GM19395 (cell line): ENCODE measurements at regions not wholly inside any gene's neighbourhood (a gene's known extent, or its start where the extent isn't known, plus 50 kb on each side); places are given as distances from the start of the nearest gene placed in this dataset.
A peak's percentile ranks its signal among the peaks of the same experiment; 100 is the strongest.

Experiments used
- ATAC-seq: cut with Tn5 transposase; IDR thresholded peaks from one replicate; pipeline ENCODE4 v1.9.1; 2021; ENCODE audit warnings: mild to moderate bottlenecking, moderate library complexity; ENCODE audit not compliant: unreplicated experiment

- ATAC-seq, result no peak
These were observed 50.5 kb upstream of the PRDM1 start for GRCh38 chr6:106035655-106036054.

- no peak for ATAC-seq
These were observed 52.3 kb upstream of the PRDM1 start for GRCh38 chr6:106033806-106034205.

GRCh38 chr6:106027758-106028157, 58.4 kb upstream of the PRDM1 start:
- ATAC-seq, result no peak

- ATAC-seq, result no peak
These were observed 59.1 kb upstream of the PRDM1 start for GRCh38 chr6:106026748-106027715.

- no peak for ATAC-seq
These were observed 60.5 kb upstream of the PRDM1 start for GRCh38 chr6:106025655-106026054.

GRCh38 chr6:106022801-106023200, 63.3 kb upstream of the PRDM1 start:
- ATAC-seq, result no peak

GRCh38 chr6:106017454-106017853, 68.7 kb upstream of the PRDM1 start:
- no peak for ATAC-seq

- ATAC-seq, result no peak
These were observed 71.2 kb upstream of the PRDM1 start for GRCh38 chr6:106014955-106015354.

- ATAC-seq, result no peak
These were observed 74.7 kb upstream of the PRDM1 start for GRCh38 chr6:106011476-106011875.

- ATAC-seq, result no peak
These were observed 80.2 kb upstream of the PRDM1 start for GRCh38 chr6:106005954-106006353.

GRCh38 chr6:106005013-106005412, 81.1 kb upstream of the PRDM1 start:
- no peak for ATAC-seq

GRCh38 chr6:106003268-106003987, 82.7 kb upstream of the PRDM1 start:
- no peak for ATAC-seq

GRCh38 chr6:106002005-106002404, 84.1 kb upstream of the PRDM1 start:
- no peak for ATAC-seq

GRCh38 chr6:106000935-106001334, 85.2 kb upstream of the PRDM1 start:
- ATAC-seq, result no peak

GRCh38 chr6:105997482-105997881, 88.7 kb upstream of the PRDM1 start:
- ATAC-seq, result no peak

- no peak for ATAC-seq
These were observed 90.7 kb upstream of the PRDM1 start for GRCh38 chr6:105995391-105995865.

- ATAC-seq, result no peak
These were observed 91.3 kb upstream of the PRDM1 start for GRCh38 chr6:105994591-105995390.

- no peak for ATAC-seq
These were observed 92.0 kb upstream of the PRDM1 start for GRCh38 chr6:105994118-105994590.

- no peak for ATAC-seq
These were observed 92.6 kb upstream of the PRDM1 start for GRCh38 chr6:105993341-105994117.

- ATAC-seq, result peak; percentile 81
These were observed 93.7 kb upstream of the PRDM1 start for GRCh38 chr6:105992315-105992961.
